ENCODE measurements at regions not wholly inside any gene's neighbourhood (a gene's known extent, or its start where the extent isn't known, plus 50 kb on each side); places are given as distances from the start of the nearest gene placed in this dataset.
"Not testable (repeated sequence)": the region's sequence is repeated elsewhere in the genome, so short reads cannot be mapped to it uniquely, and the experiment has no call there.

DNA sequence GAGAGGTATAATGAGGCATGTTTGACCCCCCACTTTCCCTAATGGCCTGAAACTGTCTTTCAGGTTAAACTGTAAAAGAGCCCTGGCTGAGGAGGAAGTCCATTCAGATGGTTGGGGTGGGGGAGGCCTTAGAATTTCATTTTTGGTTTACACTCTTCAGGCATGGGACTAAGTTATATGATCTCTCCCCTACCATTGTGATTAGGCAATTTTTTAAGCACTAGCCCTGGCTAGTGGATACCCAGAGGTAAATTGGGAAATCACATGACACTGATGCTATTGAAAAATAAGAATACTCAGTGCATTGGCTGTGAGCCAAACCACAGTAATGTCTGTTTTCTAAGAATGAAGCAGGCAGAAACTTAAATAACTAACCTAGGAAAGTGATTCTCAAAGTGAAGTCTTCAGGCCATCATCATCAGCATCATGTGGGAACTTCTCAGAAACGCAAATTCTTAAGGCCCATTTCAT, 149.7 kb downstream of the RRAGB start:
- H3F3A ChIP-seq (ENCODE audit: low read depth) = no peaks in the 10 kb centered on the region
- no peaks in the 10 kb centered on the region for H3K9me3 ChIP-seq (ENCODE audit: insufficient read depth, low read depth, low read length)
- H3K27me3 ChIP-seq (ENCODE audit: insufficient read depth, low read length, poor library complexity, severe bottlenecking) = no peaks in the 10 kb centered on the region
- no peaks in the 10 kb centered on the region for H4K20me1 ChIP-seq (ENCODE audit: insufficient read depth, low read length, poor library complexity, severe bottlenecking)
- TF ChIP-seq CTCF (conservative IDR thresholded peaks at IDR 0.05; ENCODE audit: low read length) (no peak), EZH2phosphoT487 (IDR thresholded peaks at IDR 0.05; ENCODE audit: borderline replicate concordance) (no peak)
- no peaks in the 10 kb centered on the region for H3K9me2 ChIP-seq (replicated peaks; ENCODE audit: low read depth, low read length)
- H3K36me3 ChIP-seq (ENCODE audit: insufficient read depth, low read length) = no peaks in the 10 kb centered on the region
- no peak overlapping the region for H3K9ac ChIP-seq (ENCODE audit: low read depth, low read length, poor library complexity, severe bottlenecking)
- H3K4me3 ChIP-seq (ENCODE audit: low read length, poor library complexity, severe bottlenecking) = no peak overlapping the region
- H3K79me2 ChIP-seq (ENCODE audit: insufficient read depth, low read length) = no peaks in the 10 kb centered on the region
- no peak overlapping the region for H3K4me2 ChIP-seq (ENCODE audit: low read depth, low read length, poor library complexity, severe bottlenecking)
- H2AFZ ChIP-seq (ENCODE audit: low read length) = no peak overlapping the region
- no peaks in the 10 kb centered on the region for H3K4me1 ChIP-seq (ENCODE audit: insufficient read depth, low read length, poor library complexity, severe bottlenecking)

- Histone ChIP-seq H3K27me3 (ENCODE audit: insufficient read depth, low read length, poor library complexity, severe bottlenecking) (no peaks in the 10 kb centered on the region), H3F3A (ENCODE audit: low read depth) (no peaks in the 10 kb centered on the region), H3K9me2 (replicated peaks; ENCODE audit: low read depth, low read length) (no peaks in the 10 kb centered on the region), H3K9me3 (ENCODE audit: insufficient read depth, low read depth, low read length) (no peaks in the 10 kb centered on the region), H3K4me3 (ENCODE audit: low read length, poor library complexity, severe bottlenecking) (no peak overlapping the region), H4K20me1 (ENCODE audit: insufficient read depth, low read length, poor library complexity, severe bottlenecking) (no peaks in the 10 kb centered on the region), H2AFZ (ENCODE audit: low read length) (no peak overlapping the region), H3K4me2 (ENCODE audit: low read depth, low read length, poor library complexity, severe bottlenecking) (no peak overlapping the region), H3K36me3 (ENCODE audit: insufficient read depth, low read length) (no peaks in the 10 kb centered on the region), H3K79me2 (ENCODE audit: insufficient read depth, low read length) (no peaks in the 10 kb centered on the region), H3K9ac (ENCODE audit: low read depth, low read length, poor library complexity, severe bottlenecking) (no peak overlapping the region), H3K4me1 (ENCODE audit: insufficient read depth, low read length, poor library complexity, severe bottlenecking) (no peaks in the 10 kb centered on the region)
- TF ChIP-seq EZH2phosphoT487 (IDR thresholded peaks at IDR 0.05; ENCODE audit: borderline replicate concordance) (no peak), CTCF (conservative IDR thresholded peaks at IDR 0.05; ENCODE audit: low read length) (no peak)
Observed at GRCh38 chrX:55867708-55868107, 150.2 kb downstream of the RRAGB start.

- Histone ChIP-seq H3K4me1 (ENCODE audit: insufficient read depth, low read length, poor library complexity, severe bottlenecking) (no peaks in the 10 kb centered on the region), H3K36me3 (ENCODE audit: insufficient read depth, low read length) (no peaks in the 10 kb centered on the region), H2AFZ (ENCODE audit: low read length) (no peak overlapping the region), H3F3A (ENCODE audit: low read depth) (no peaks in the 10 kb centered on the region), H3K9me2 (replicated peaks; ENCODE audit: low read depth, low read length) (no peaks in the 10 kb centered on the region), H3K79me2 (ENCODE audit: insufficient read depth, low read length) (no peaks in the 10 kb centered on the region), H3K9ac (ENCODE audit: low read depth, low read length, poor library complexity, severe bottlenecking) (no peak overlapping the region), H3K4me3 (ENCODE audit: low read length, poor library complexity, severe bottlenecking) (no peak overlapping the region), H4K20me1 (ENCODE audit: insufficient read depth, low read length, poor library complexity, severe bottlenecking) (no peaks in the 10 kb centered on the region), H3K4me2 (ENCODE audit: low read depth, low read length, poor library complexity, severe bottlenecking) (no peak overlapping the region), H3K9me3 (ENCODE audit: insufficient read depth, low read depth, low read length) (no peaks in the 10 kb centered on the region), H3K27me3 (ENCODE audit: insufficient read depth, low read length, poor library complexity, severe bottlenecking) (no peaks in the 10 kb centered on the region)
- no peak for TF ChIP-seq EZH2phosphoT487 (IDR thresholded peaks at IDR 0.05; ENCODE audit: borderline replicate concordance)
- TF ChIP-seq CTCF (conservative IDR thresholded peaks at IDR 0.05; ENCODE audit: low read length) = no peak
Observed at GRCh38 chrX:55874807-55875206, 157.3 kb downstream of the RRAGB start.

GRCh38 chrX:55883541-55883940, 166.0 kb downstream of the RRAGB start:
- H3K9ac ChIP-seq (ENCODE audit: low read depth, low read length, poor library complexity, severe bottlenecking); H3K27me3 ChIP-seq (ENCODE audit: insufficient read depth, low read length, poor library complexity, severe bottlenecking); H3K4me1 ChIP-seq (ENCODE audit: insufficient read depth, low read length, poor library complexity, severe bottlenecking); H3K36me3 ChIP-seq (ENCODE audit: insufficient read depth, low read length); H4K20me1 ChIP-seq (ENCODE audit: insufficient read depth, low read length, poor library complexity, severe bottlenecking); H3K4me2 ChIP-seq (ENCODE audit: low read depth, low read length, poor library complexity, severe bottlenecking); H3K9me2 ChIP-seq (replicated peaks; ENCODE audit: low read depth, low read length); H3F3A ChIP-seq (ENCODE audit: low read depth); H3K79me2 ChIP-seq (ENCODE audit: insufficient read depth, low read length); H2AFZ ChIP-seq (ENCODE audit: low read length); H3K4me3 ChIP-seq (ENCODE audit: low read length, poor library complexity, severe bottlenecking); H3K9me3 ChIP-seq (ENCODE audit: insufficient read depth, low read depth, low read length): not testable (repeated sequence)

Measured in Loucy (cell line).